PC-3 (cell line): ENCODE measurements at regions not wholly inside any gene's neighbourhood (a gene's known extent, or its start where the extent isn't known, plus 50 kb on each side); places are given as distances from the start of the nearest gene placed in this dataset.

Source experiments
- EZH2phosphoT487 ChIP-seq: fragments of 300-600 bp; sonication (generic); IDR thresholded peaks from 2 replicates; pipeline ENCODE4 v1.6.1; 2018; ENCODE audit warnings: mild to moderate bottlenecking, antibody characterized with exemption, low read length, borderline replicate concordance
- TF ChIP-seq, protein P1 (sequence below): fragments of 300-600 bp; sonication (generic); conservative IDR thresholded peaks from 2 replicates; pipeline ENCODE4 v1.5.1; 2017; ENCODE audit warnings: antibody characterized with exemption, low read depth, mild to moderate bottlenecking, low read length

DNA sequence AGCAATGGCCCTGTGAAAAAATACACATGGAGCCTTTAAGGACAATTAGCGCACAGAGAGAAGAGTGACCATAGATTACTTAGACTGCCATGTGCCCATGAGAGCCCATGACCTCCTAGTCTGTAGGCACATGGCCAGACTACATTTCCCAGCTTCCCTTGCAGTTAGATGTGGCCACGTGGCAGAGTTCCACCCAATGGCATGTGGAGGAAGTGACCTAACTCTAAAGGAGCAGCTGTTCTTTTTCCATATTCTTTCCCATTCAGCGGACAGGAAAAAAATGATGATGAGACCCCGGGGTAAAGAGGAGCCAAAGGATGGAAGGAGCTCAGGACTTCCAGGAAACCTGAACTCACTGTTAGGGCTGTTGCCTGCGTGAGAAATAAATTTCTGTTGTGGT, 116.6 kb downstream of the CBLN4 start:
- TF ChIP-seq, protein P1, sequence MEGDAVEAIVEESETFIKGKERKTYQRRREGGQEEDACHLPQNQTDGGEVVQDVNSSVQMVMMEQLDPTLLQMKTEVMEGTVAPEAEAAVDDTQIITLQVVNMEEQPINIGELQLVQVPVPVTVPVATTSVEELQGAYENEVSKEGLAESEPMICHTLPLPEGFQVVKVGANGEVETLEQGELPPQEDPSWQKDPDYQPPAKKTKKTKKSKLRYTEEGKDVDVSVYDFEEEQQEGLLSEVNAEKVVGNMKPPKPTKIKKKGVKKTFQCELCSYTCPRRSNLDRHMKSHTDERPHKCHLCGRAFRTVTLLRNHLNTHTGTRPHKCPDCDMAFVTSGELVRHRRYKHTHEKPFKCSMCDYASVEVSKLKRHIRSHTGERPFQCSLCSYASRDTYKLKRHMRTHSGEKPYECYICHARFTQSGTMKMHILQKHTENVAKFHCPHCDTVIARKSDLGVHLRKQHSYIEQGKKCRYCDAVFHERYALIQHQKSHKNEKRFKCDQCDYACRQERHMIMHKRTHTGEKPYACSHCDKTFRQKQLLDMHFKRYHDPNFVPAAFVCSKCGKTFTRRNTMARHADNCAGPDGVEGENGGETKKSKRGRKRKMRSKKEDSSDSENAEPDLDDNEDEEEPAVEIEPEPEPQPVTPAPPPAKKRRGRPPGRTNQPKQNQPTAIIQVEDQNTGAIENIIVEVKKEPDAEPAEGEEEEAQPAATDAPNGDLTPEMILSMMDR = no peak
- no peak for TF ChIP-seq EZH2phosphoT487
